SU-DHL-6 (cell line): ENCODE measurements at regions not wholly inside any gene's neighbourhood (a gene's known extent, or its start where the extent isn't known, plus 50 kb on each side); places are given as distances from the start of the nearest gene placed in this dataset.

Experiments
- H2AFZ ChIP-seq: fragments of 200-600 bp; sonication (generic); 2 replicates; pipeline ENCODE4 v1.6.1; 2014; ENCODE audit warnings: low read depth, mild to moderate bottlenecking, moderate library complexity, mixed read lengths, antibody characterized with exemption, low read length; ENCODE audit not compliant: severe bottlenecking
- H3F3A ChIP-seq: fragments of 200-600 bp; shearing (Covaris generic); 2 replicates; pipeline ENCODE4 v1.6.0; 2016; ENCODE audit warnings: antibody characterized with exemption, mild to moderate bottlenecking; ENCODE audit not compliant: insufficient read depth
- H3K27ac ChIP-seq: fragments of 200-600 bp; sonication (generic); 2 replicates; pipeline ENCODE4 v1.5.1; 2016; ENCODE audit warnings: low read depth, mild to moderate bottlenecking, low read length, moderate library complexity, mixed read lengths
- H3K27me3 ChIP-seq: fragments of 200-600 bp; sonication (generic), shearing (Covaris generic); 2 replicates; pipeline ENCODE4 v1.6.0; 2014; ENCODE audit warnings: mild to moderate bottlenecking, low read length
- H3K36me3 ChIP-seq: fragments of 200-600 bp; sonication (generic); 2 replicates; pipeline ENCODE4 v1.6.1; 2014; ENCODE audit warnings: mild to moderate bottlenecking, low read length, mixed read lengths
- H3K4me2 ChIP-seq: fragments of 300-600, 200-600 bp; shearing (Covaris generic), sonication (generic); 2 replicates; pipeline ENCODE4 v1.6.0; 2014; ENCODE audit warnings: low read length, low read depth, mild to moderate bottlenecking; ENCODE audit not compliant: poor library complexity, severe bottlenecking
- H3K4me3 ChIP-seq: fragments of 200-600 bp; sonication (generic); 2 replicates; pipeline ENCODE4 v1.5.1; 2014; ENCODE audit warnings: antibody characterized with exemption, low read length, mild to moderate bottlenecking, mixed read lengths; ENCODE audit not compliant: insufficient read depth, poor library complexity, severe bottlenecking
- H3K79me2 ChIP-seq: fragments of 200-600 bp; sonication (generic); 2 replicates; pipeline ENCODE4 v1.6.1; 2014; ENCODE audit warnings: mild to moderate bottlenecking, low read length, moderate library complexity; ENCODE audit not compliant: insufficient read depth
- H3K9ac ChIP-seq: fragments of 200-600 bp; sonication (generic); 2 replicates; pipeline ENCODE4 v1.7.0; 2014; ENCODE audit warnings: mild to moderate bottlenecking, low read length
- H3K9me2 ChIP-seq: fragments of 200-600 bp; sonication (generic); replicated peaks from 2 replicates; pipeline ENCODE4 v1.6.1; 2014; ENCODE audit warnings: low read length; ENCODE audit not compliant: insufficient read depth
- H3K9me3 ChIP-seq: fragments of 200-600 bp; sonication (generic); 2 replicates; pipeline ENCODE4 v1.6.1; 2014; ENCODE audit warnings: low read length, mixed read lengths; ENCODE audit not compliant: insufficient read depth
- H4K20me1 ChIP-seq: fragments of 200-600 bp; sonication (generic); 2 replicates; pipeline ENCODE4 v1.6.1; 2014; ENCODE audit warnings: low read depth, mild to moderate bottlenecking, antibody characterized with exemption, low read length, moderate library complexity, mixed read lengths
- CTCF ChIP-seq: fragments of 200-600 bp; sonication (generic); IDR thresholded peaks from one replicate; pipeline ENCODE4 v1.5.1; 2017; ENCODE audit warnings: antibody characterized with exemption, mild to moderate bottlenecking, low read length, moderate library complexity; ENCODE audit not compliant: insufficient read depth, poor library complexity, severe bottlenecking
- EZH2phosphoT487 ChIP-seq: fragments of 200-600 bp; sonication (generic), shearing (Covaris generic); conservative IDR thresholded peaks from 2 replicates; pipeline ENCODE4 v1.6.1; 2018; ENCODE audit warnings: mild to moderate bottlenecking, antibody characterized with exemption, low read length, moderate library complexity, mixed read lengths

GRCh38 chr6:1470040-1470439 lies 80.7 kb downstream of the FOXF2 start:
- Histone ChIP-seq H3K9me2 (no peaks in the 10 kb centered on the region), H3K9me3 (no peaks in the 10 kb centered on the region), H3F3A (no peaks in the 10 kb centered on the region), H3K79me2 (no peaks in the 10 kb centered on the region), H4K20me1 (no peaks in the 10 kb centered on the region), H3K4me2 (no peak overlapping the region), H2AFZ (no peak overlapping the region), H3K9ac (no peak overlapping the region), H3K27ac (no peak overlapping the region), H3K27me3 (no peaks in the 10 kb centered on the region), H3K36me3 (no peaks in the 10 kb centered on the region), H3K4me3 (no peak overlapping the region)
- TF ChIP-seq CTCF (no peak), EZH2phosphoT487 (no peak)

GRCh38 chr6:1472643-1473042 lies 83.3 kb downstream of the FOXF2 start:
- Histone ChIP-seq H3K9me3 (no peaks in the 10 kb centered on the region), H3K27me3 (no peaks in the 10 kb centered on the region), H3K4me2 (no peak overlapping the region), H4K20me1 (no peaks in the 10 kb centered on the region), H3K9ac (no peak overlapping the region), H2AFZ (no peak overlapping the region), H3K4me3 (no peak overlapping the region), H3K9me2 (no peaks in the 10 kb centered on the region), H3K27ac (no peak overlapping the region), H3K79me2 (no peaks in the 10 kb centered on the region), H3F3A (no peaks in the 10 kb centered on the region), H3K36me3 (no peaks in the 10 kb centered on the region)
- TF ChIP-seq CTCF (no peak), EZH2phosphoT487 (no peak)

- Histone ChIP-seq H3K4me2 (no peak overlapping the region), H3K27ac (no peak overlapping the region), H3K79me2 (no peaks in the 10 kb centered on the region), H3K9ac (no peak overlapping the region), H3K27me3 (no peaks in the 10 kb centered on the region), H3K4me3 (no peak overlapping the region), H4K20me1 (no peaks in the 10 kb centered on the region), H3F3A (no peaks in the 10 kb centered on the region), H3K9me2 (no peaks in the 10 kb centered on the region), H2AFZ (no peak overlapping the region), H3K9me3 (no peaks in the 10 kb centered on the region), H3K36me3 (no peaks in the 10 kb centered on the region)
- TF ChIP-seq EZH2phosphoT487 = no peak
- no peak for TF ChIP-seq CTCF
Observed at GRCh38 chr6:1473166-1473565, 83.8 kb downstream of the FOXF2 start.
